RWPE2 (cell line): ENCODE measurements at regions not wholly inside any gene's neighbourhood (a gene's known extent, or its start where the extent isn't known, plus 50 kb on each side); places are given as distances from the start of the nearest gene placed in this dataset.

Source experiments
- ATAC-seq: fragments of 200-7000 bp; cut with Tn5 transposase; 3 replicates; pipeline ENCODE4 v1.9.1; 2021; ENCODE audit warnings: low read depth
- DNase-seq: peaks from one replicate; pipeline ENCODE4 v3.0.0-alpha.2; 2020; ENCODE audit warnings: low spot score
- H3K27ac ChIP-seq: fragments of 450-650 bp; 2 replicates; pipeline ENCODE4 v1.5.1; 2017; ENCODE audit warnings: mild to moderate bottlenecking; ENCODE audit not compliant: poor library complexity, severe bottlenecking
- H3K27me3 ChIP-seq: fragments of 250-450 bp; sonication (Bioruptor Pico); 2 replicates; pipeline ENCODE4 v1.5.1; 2021; ENCODE audit warnings: mild to moderate bottlenecking, moderate library complexity; ENCODE audit not compliant: insufficient read depth, poor library complexity, severe bottlenecking
- H3K36me3 ChIP-seq: fragments of 250-450 bp; sonication (Bioruptor Pico); 2 replicates; pipeline ENCODE4 v1.5.1; 2020; ENCODE audit warnings: low read depth, mild to moderate bottlenecking, moderate library complexity
- H3K4me1 ChIP-seq: fragments of 250-450 bp; sonication (Bioruptor Pico); 2 replicates; pipeline ENCODE4 v1.5.1; 2021; ENCODE audit warnings: mild to moderate bottlenecking, moderate library complexity; ENCODE audit not compliant: insufficient read depth, poor library complexity, severe bottlenecking
- H3K4me3 ChIP-seq: fragments of 250-450 bp; sonication (Bioruptor Pico); 2 replicates; pipeline ENCODE4 v1.5.1; 2021; ENCODE audit warnings: mild to moderate bottlenecking, moderate library complexity; ENCODE audit not compliant: severe bottlenecking
- H3K9me3 ChIP-seq: fragments of 250-450 bp; sonication (Bioruptor Pico); 2 replicates; pipeline ENCODE4 v1.5.1; 2021; ENCODE audit warnings: mild to moderate bottlenecking, moderate library complexity; ENCODE audit not compliant: severe bottlenecking
- CTCF ChIP-seq: fragments of 450-650 bp; IDR thresholded peaks from one replicate; pipeline ENCODE4 v1.5.1; 2017; ENCODE audit warnings: mild to moderate bottlenecking, moderate library complexity; ENCODE audit not compliant: poor library complexity, severe bottlenecking

GRCh38 chr22:25358421-25359170, 139.2 kb downstream of the CRYBB2 start:
- no peak overlapping the region for H3K4me3 ChIP-seq
- DNase-seq (no peak), ATAC-seq (no peak)
- H3K36me3 ChIP-seq: peaks cover 19% of the 10 kb centered on the region
- no peak overlapping the region for H3K27ac ChIP-seq
- no peaks in the 10 kb centered on the region for H3K27me3 ChIP-seq
- TF ChIP-seq CTCF: no peak
- H3K9me3 ChIP-seq: no peaks in the 10 kb centered on the region
- no peaks in the 10 kb centered on the region for H3K4me1 ChIP-seq

GRCh38 chr22:25359601-25360261, 140.3 kb downstream of the CRYBB2 start:
- Histone ChIP-seq H3K9me3 (no peaks in the 10 kb centered on the region), H3K27ac (no peak overlapping the region), H3K27me3 (no peaks in the 10 kb centered on the region), H3K4me3 (no peak overlapping the region), H3K4me1 (no peaks in the 10 kb centered on the region), H3K36me3 (peaks cover 8% of the 10 kb centered on the region)
- ATAC-seq (no peak), DNase-seq (no peak)
- TF ChIP-seq CTCF: no peak

- Histone ChIP-seq H3K9me3 (no peaks in the 10 kb centered on the region), H3K27ac (no peak overlapping the region), H3K27me3 (no peaks in the 10 kb centered on the region), H3K36me3 (peaks cover 7% of the 10 kb centered on the region), H3K4me3 (no peak overlapping the region), H3K4me1 (no peaks in the 10 kb centered on the region)
- TF ChIP-seq CTCF: no peak
- no peak for ATAC-seq
- no peak for DNase-seq
These were observed 141.0 kb downstream of the CRYBB2 start for GRCh38 chr22:25360411-25360810.

GRCh38 chr22:25360891-25361645, 141.6 kb downstream of the CRYBB2 start:
- Histone ChIP-seq H3K4me3 (no peak overlapping the region), H3K4me1 (no peaks in the 10 kb centered on the region), H3K36me3 (peaks cover 4% of the 10 kb centered on the region), H3K27ac (no peak overlapping the region), H3K27me3 (no peaks in the 10 kb centered on the region), H3K9me3 (no peaks in the 10 kb centered on the region)
- no peak for ATAC-seq
- DNase-seq: no peak
- TF ChIP-seq CTCF: no peak
